ENCODE measurements at regions not wholly inside any gene's neighbourhood (a gene's known extent, or its start where the extent isn't known, plus 50 kb on each side); places are given as distances from the start of the nearest gene placed in this dataset.

DNA sequence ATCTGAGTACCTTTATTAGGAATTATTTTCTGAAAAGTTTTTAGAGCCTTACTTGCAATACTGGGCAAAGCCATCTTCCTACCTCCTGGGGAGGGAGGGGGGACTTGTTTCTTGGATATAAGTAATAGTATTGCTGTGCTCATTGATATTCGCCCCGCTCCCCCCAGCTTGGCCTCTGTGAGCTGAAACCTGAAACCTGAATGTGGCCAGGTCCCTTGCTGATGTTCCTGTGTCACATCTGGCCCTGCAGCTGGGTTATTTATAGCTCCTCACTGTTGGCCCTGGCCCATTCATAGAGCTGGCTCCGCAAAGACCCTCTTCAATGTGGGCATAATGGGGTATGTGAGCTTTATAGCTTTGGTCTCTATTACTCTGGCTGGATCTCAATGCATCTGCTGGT lies 59.5 kb downstream of the FRMPD3 start:
- Histone ChIP-seq H3K4me3 (ENCODE audit: low read depth, low read length, poor library complexity, severe bottlenecking) (no peak overlapping the region), H3K79me2 (ENCODE audit: insufficient read depth, low read depth, low read length) (no peaks in the 10 kb centered on the region), H2AFZ (ENCODE audit: low read length) (no peak overlapping the region), H4K20me1 (ENCODE audit: insufficient read depth, low read length) (no peaks in the 10 kb centered on the region), H3K9me2 (ENCODE audit: insufficient read depth, low read length) (no peaks in the 10 kb centered on the region), H3K27ac (ENCODE audit: low read depth, low read length, poor library complexity, severe bottlenecking) (no peak overlapping the region), H3K9me3 (ENCODE audit: low read length) (no peaks in the 10 kb centered on the region), H3K4me1 (ENCODE audit: insufficient read depth, low read length, poor library complexity, severe bottlenecking) (peaks cover 5% of the 10 kb centered on the region), H3K36me3 (ENCODE audit: insufficient read depth, low read length) (no peaks in the 10 kb centered on the region), H3K4me2 (ENCODE audit: low read length) (no peak overlapping the region)
- intact Hi-C loops (cut with micrococcal nuclease; ENCODE audit: unreplicated experiment): no loop called here
- no peak for TF ChIP-seq EZH2phosphoT487 (IDR thresholded peaks at IDR 0.05; ENCODE audit: borderline replicate concordance, low read depth, low read length)
- TF ChIP-seq, protein P1, sequence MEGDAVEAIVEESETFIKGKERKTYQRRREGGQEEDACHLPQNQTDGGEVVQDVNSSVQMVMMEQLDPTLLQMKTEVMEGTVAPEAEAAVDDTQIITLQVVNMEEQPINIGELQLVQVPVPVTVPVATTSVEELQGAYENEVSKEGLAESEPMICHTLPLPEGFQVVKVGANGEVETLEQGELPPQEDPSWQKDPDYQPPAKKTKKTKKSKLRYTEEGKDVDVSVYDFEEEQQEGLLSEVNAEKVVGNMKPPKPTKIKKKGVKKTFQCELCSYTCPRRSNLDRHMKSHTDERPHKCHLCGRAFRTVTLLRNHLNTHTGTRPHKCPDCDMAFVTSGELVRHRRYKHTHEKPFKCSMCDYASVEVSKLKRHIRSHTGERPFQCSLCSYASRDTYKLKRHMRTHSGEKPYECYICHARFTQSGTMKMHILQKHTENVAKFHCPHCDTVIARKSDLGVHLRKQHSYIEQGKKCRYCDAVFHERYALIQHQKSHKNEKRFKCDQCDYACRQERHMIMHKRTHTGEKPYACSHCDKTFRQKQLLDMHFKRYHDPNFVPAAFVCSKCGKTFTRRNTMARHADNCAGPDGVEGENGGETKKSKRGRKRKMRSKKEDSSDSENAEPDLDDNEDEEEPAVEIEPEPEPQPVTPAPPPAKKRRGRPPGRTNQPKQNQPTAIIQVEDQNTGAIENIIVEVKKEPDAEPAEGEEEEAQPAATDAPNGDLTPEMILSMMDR (conservative IDR thresholded peaks at IDR 0.05; ENCODE audit: low read length): no peak
- no peak for DNase-seq (ENCODE audit: low spot score)
- ChIA-PET CTCF (ENCODE audit: unreplicated experiment) (no interaction called here), POLR2A (no interaction called here)
- BruUV-seq (replicated peaks): no TSS peak

DNA sequence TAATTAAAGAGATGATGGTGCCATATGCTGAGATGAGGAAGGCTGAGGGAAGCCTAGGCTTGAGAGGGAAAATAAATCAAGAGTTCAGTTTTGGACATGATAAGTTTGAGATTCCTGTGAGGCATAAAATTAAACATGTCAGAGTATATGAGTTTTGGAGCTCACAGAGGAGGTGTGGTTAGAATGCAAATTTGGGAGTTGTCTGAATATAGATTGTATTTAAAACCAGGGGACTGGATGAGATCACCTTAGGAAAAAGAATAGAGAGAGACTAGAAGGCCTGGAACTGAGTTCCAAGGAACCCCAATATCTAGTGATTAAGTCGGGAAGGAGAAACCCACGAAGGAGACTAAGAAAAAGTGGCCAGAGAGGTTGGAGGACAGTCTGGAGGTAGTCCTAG lies 65.5 kb downstream of the FRMPD3 start:
- Histone ChIP-seq H3K4me3 (ENCODE audit: low read depth, low read length, poor library complexity, severe bottlenecking) (no peak overlapping the region), H3K9me3 (ENCODE audit: low read length) (no peaks in the 10 kb centered on the region), H3K4me2 (ENCODE audit: low read length) (no peak overlapping the region), H2AFZ (ENCODE audit: low read length) (no peak overlapping the region), H3K9me2 (ENCODE audit: insufficient read depth, low read length) (no peaks in the 10 kb centered on the region), H3K79me2 (ENCODE audit: insufficient read depth, low read depth, low read length) (no peaks in the 10 kb centered on the region), H3K27ac (ENCODE audit: low read depth, low read length, poor library complexity, severe bottlenecking) (no peak overlapping the region), H3K36me3 (ENCODE audit: insufficient read depth, low read length) (no peaks in the 10 kb centered on the region), H3K4me1 (ENCODE audit: insufficient read depth, low read length, poor library complexity, severe bottlenecking) (peaks cover 5% of the 10 kb centered on the region), H4K20me1 (ENCODE audit: insufficient read depth, low read length) (no peaks in the 10 kb centered on the region)
- ChIA-PET POLR2A (no interaction called here), CTCF (ENCODE audit: unreplicated experiment) (no interaction called here)
- BruUV-seq (replicated peaks): no TSS peak
- DNase-seq (ENCODE audit: low spot score): no peak
- intact Hi-C loops (cut with micrococcal nuclease; ENCODE audit: unreplicated experiment): no loop called here
- TF ChIP-seq, protein P1 (conservative IDR thresholded peaks at IDR 0.05; ENCODE audit: low read length): no peak
- no peak for TF ChIP-seq EZH2phosphoT487 (IDR thresholded peaks at IDR 0.05; ENCODE audit: borderline replicate concordance, low read depth, low read length)

DNA sequence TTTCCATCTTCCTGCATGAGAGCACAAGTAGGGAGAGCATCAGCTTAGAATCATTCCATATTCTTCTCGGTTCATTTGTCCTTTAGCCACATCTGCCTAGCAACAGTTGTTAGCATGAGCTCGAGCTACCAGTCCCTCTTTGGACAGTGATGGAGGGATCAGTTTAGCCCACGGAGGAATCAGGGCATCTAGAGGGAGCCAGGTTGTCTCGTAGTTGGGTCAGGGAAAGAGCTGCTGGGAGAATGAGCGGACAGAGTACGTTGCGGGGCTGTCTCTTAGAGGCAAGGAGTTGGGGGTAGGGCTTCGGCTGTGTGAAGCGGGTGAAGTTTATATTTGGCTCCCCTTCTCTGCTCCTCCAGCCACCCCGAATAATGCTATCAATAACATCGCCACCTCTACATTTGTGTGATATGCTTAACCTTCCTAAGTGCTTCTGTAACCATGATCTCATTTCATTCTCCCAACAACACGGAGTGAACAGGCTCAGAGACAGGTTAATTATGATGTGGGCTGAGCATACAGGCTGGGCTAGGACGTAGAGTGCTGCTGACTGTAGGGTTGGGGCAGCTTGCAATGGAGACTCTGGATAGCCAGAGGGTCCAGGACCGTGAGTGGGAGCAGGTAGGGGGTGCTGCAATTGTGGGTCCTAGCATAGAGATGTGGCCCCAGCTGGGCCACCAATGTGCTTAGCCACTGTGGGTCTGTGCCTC lies 72.6 kb downstream of the FRMPD3 start:
- Histone ChIP-seq H3K36me3 (ENCODE audit: insufficient read depth, low read length) (no peaks in the 10 kb centered on the region), H3K4me2 (ENCODE audit: low read length) (no peak overlapping the region), H3K79me2 (ENCODE audit: insufficient read depth, low read depth, low read length) (no peaks in the 10 kb centered on the region), H3K4me1 (ENCODE audit: insufficient read depth, low read length, poor library complexity, severe bottlenecking) (no peaks in the 10 kb centered on the region), H3K27ac (ENCODE audit: low read depth, low read length, poor library complexity, severe bottlenecking) (no peak overlapping the region), H2AFZ (ENCODE audit: low read length) (no peak overlapping the region), H3K4me3 (ENCODE audit: low read depth, low read length, poor library complexity, severe bottlenecking) (no peak overlapping the region), H3K9me2 (ENCODE audit: insufficient read depth, low read length) (no peaks in the 10 kb centered on the region), H4K20me1 (ENCODE audit: insufficient read depth, low read length) (no peaks in the 10 kb centered on the region), H3K9me3 (ENCODE audit: low read length) (no peaks in the 10 kb centered on the region)
- no TSS peak for BruUV-seq (replicated peaks)
- intact Hi-C loops (cut with micrococcal nuclease; ENCODE audit: unreplicated experiment): no loop called here
- no peak for DNase-seq (ENCODE audit: low spot score)
- CTCF ChIA-PET (ENCODE audit: unreplicated experiment): no interaction called here
- POLR2A ChIA-PET: interaction anchor here (0.8 kb wide), 1 partner anchor 28 kb away, joined by 3 read pairs; no protein-coding TSS in a partner anchor
- no peak for TF ChIP-seq EZH2phosphoT487 (IDR thresholded peaks at IDR 0.05; ENCODE audit: borderline replicate concordance, low read depth, low read length)
